Endothelial cell of umbilical vein (primary cell): ENCODE measurements at regions not wholly inside any gene's neighbourhood (a gene's known extent, or its start where the extent isn't known, plus 50 kb on each side); places are given as distances from the start of the nearest gene placed in this dataset.

Experiments
- BruUV-seq: library from RNA; stranded (reverse); fragments of 400-500 nt; replicated peaks from 2 replicates; lab custom pipeline; 2021; lab: Mats Ljungman, UMichigan
- CTCF ChIA-PET: fragments of 300-600, 350-600 bp; sonication (Branson Sonifier 250); formaldehyde crosslinking; loops from one replicate; lab custom pipeline; 2021; ENCODE audit warnings: antibody characterized with exemption, inconsistent platforms; lab: Charles Lee
- POLR2A ChIA-PET: fragments of 300-600, 350-600 bp; sonication (Branson Sonifier 250); formaldehyde crosslinking; loops from one replicate; lab custom pipeline; 2021; ENCODE audit warnings: antibody characterized with exemption, inconsistent platforms; lab: Charles Lee
- DNase-seq: peaks from one replicate; pipeline ENCODE4 v3.0.0-alpha.2; 2011; ENCODE audit warnings: low read depth, low spot score
- FAIRE-seq: peaks from 2 replicates; lab custom pipeline; 2011; peaks lifted over from hg19 to GRCh38; lab: Jason Lieb, UNC
- H2AFZ ChIP-seq: 2 replicates; pipeline ENCODE4 v1.6.0; 2012; ENCODE audit warnings: low read depth, low read length, control low read depth, inconsistent platforms
- H3K27ac ChIP-seq: 2 replicates; pipeline ENCODE4 v1.5.1; 2011; ENCODE audit warnings: low read depth, mild to moderate bottlenecking, control low read depth, low read length, moderate library complexity; ENCODE audit not compliant: insufficient read depth
- H3K27me3 ChIP-seq, 2 experiments: 2 replicates each; pipeline versions ENCODE4 v1.6.0 to v1.6.1; 2011; ENCODE audit warnings: low read length in 2 of 2, mixed read lengths in 1 of 2; ENCODE audit not compliant: control insufficient read depth in 2 of 2, insufficient read depth in 2 of 2
- H3K36me3 ChIP-seq, 2 experiments: 2 replicates in 1 of 2; 3 replicates in 1 of 2; pipeline ENCODE4 v1.5.1; 2011; ENCODE audit warnings: low read length in 2 of 2, mild to moderate bottlenecking in 1 of 2, moderate library complexity in 1 of 2; ENCODE audit not compliant: control insufficient read depth in 2 of 2, insufficient read depth in 2 of 2; ENCODE audit errors: extremely low read depth in 1 of 2
- H3K4me1 ChIP-seq: 3 replicates; pipeline ENCODE4 v1.5.1; 2011; ENCODE audit warnings: mild to moderate bottlenecking, low read length; ENCODE audit not compliant: control insufficient read depth, insufficient read depth; ENCODE audit errors: extremely low read depth
- H3K4me2 ChIP-seq: 2 replicates; pipeline ENCODE4 v1.6.1; 2011; ENCODE audit warnings: low read length, control low read depth, mixed read lengths; ENCODE audit not compliant: insufficient read depth
- H3K4me3 ChIP-seq, 3 experiments: fragments of 200-600 bp in 1 of 3; sonication (generic), shearing (Covaris generic) in 1 of 3; replicated peaks in 1 of 3; 2 replicates each; pipeline ENCODE4 v1.5.1; 2011 to 2016; ENCODE audit warnings: control low read depth in 3 of 3, low read length in 3 of 3, mild to moderate bottlenecking in 2 of 3, inconsistent platforms in 1 of 3, low read depth in 1 of 3, moderate library complexity in 1 of 3; ENCODE audit not compliant: insufficient read depth in 1 of 3
- H3K79me2 ChIP-seq: 2 replicates; pipeline ENCODE4 v1.6.0; 2012; ENCODE audit warnings: low read length, inconsistent platforms; ENCODE audit not compliant: control insufficient read depth, insufficient read depth
- H3K9ac ChIP-seq: replicated peaks from 2 replicates; pipeline ENCODE3; 2011; ENCODE audit warnings: low read length, control low read depth; ENCODE audit not compliant: insufficient read depth; ENCODE audit errors: extremely low read depth
- H3K9me1 ChIP-seq: replicated peaks from 3 replicates; pipeline ENCODE4 v1.6.0; 2011; ENCODE audit warnings: mild to moderate bottlenecking, low read length; ENCODE audit not compliant: control insufficient read depth, insufficient read depth; ENCODE audit errors: extremely low read depth
- H3K9me3 ChIP-seq: replicated peaks from 2 replicates; pipeline ENCODE4 v1.5.1; 2012; ENCODE audit warnings: low read length, inconsistent platforms; ENCODE audit not compliant: control insufficient read depth, insufficient read depth
- H4K20me1 ChIP-seq: replicated peaks from 2 replicates; pipeline ENCODE3; 2011; ENCODE audit warnings: mild to moderate bottlenecking, low read length; ENCODE audit not compliant: control insufficient read depth, insufficient read depth; ENCODE audit errors: extremely low read depth
- FOS ChIP-seq: IDR thresholded peaks from 2 replicates; pipeline ENCODE4 v1.6.1; 2011; ENCODE audit warnings: mild to moderate bottlenecking, low read length, moderate library complexity, borderline replicate concordance; ENCODE audit not compliant: insufficient read depth
- GATA2 ChIP-seq: IDR thresholded peaks from 2 replicates; pipeline ENCODE4 v1.7.0; 2011; ENCODE audit warnings: low read depth, mild to moderate bottlenecking, moderate library complexity, mixed read lengths, low read length; ENCODE audit not compliant: insufficient read length, insufficient read depth
- JUN ChIP-seq: IDR thresholded peaks from 2 replicates; pipeline ENCODE4 v1.6.1; 2011; ENCODE audit warnings: borderline replicate concordance, low read depth; ENCODE audit not compliant: insufficient read length, insufficient read depth
- dilution Hi-C: fragments of 300-500 bp; cut with MboI; formaldehyde crosslinking; loops from one replicate; pipeline ENCODE4 v1.15.0; 2019; ENCODE audit warnings: low sequenced_read_pairs; ENCODE audit not compliant: extremely low pct_ligation_motif_present
- intact Hi-C: fragments of 100-400 bp; cut with micrococcal nuclease; formaldehyde crosslinking; loops from one replicate; pipeline ENCODE4 v1.10.0; 2022

DNA sequence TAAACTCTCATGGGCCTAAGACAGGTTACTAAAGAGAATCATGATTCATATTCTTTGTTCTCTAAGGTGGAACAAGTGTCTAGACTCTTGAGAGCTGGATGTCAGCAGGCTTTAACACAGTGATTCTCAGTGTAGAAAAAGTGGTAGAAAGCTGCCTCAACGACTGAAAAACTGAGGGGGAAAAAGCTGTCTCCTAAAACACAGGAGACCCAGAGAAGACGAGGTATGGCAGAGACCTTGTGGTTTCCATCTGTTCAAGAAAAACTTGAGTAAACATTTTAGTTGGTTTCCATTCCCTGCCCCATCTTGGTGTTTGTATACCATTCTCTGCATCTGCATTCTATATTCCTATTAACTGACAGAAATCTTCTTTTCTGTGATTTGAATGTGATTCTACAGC lies 57.6 kb upstream of the MAP3K7 start:
- Histone ChIP-seq H4K20me1 (no peaks in the 10 kb centered on the region), H3K4me1 (no peaks in the 10 kb centered on the region), H3K27ac (no peak overlapping the region), H3K36me3 (no peaks in the 10 kb centered on the region), H3K79me2 (no peaks in the 10 kb centered on the region), H3K9ac (no peak overlapping the region), H2AFZ (no peak overlapping the region), H3K27me3 (no peaks in the 10 kb centered on the region), H3K9me3 (no peaks in the 10 kb centered on the region), H3K9me1 (no peaks in the 10 kb centered on the region), H3K4me3 (no peak overlapping the region), H3K4me2 (no peak overlapping the region)
- POLR2A ChIA-PET: no interaction called here
- DNase-seq: no peak
- CTCF ChIA-PET: interaction anchor here (0.7 kb wide), 1 partner anchor 13 kb away, joined by 3 read pairs; no protein-coding TSS in a partner anchor
- dilution Hi-C loops (no loop called here), intact Hi-C loops (no loop called here)
- BruUV-seq: no TSS peak
- TF ChIP-seq GATA2: no peak
- TF ChIP-seq JUN: no peak
- no peak for FAIRE-seq

GRCh38 chr6:90643381-90643780 lies 56.5 kb upstream of the MAP3K7 start:
- Histone ChIP-seq H3K79me2 (no peaks in the 10 kb centered on the region), H3K4me1 (no peaks in the 10 kb centered on the region), H3K9me3 (no peaks in the 10 kb centered on the region), H3K36me3 (no peaks in the 10 kb centered on the region), H3K4me2 (no peak overlapping the region), H2AFZ (no peak overlapping the region), H4K20me1 (no peaks in the 10 kb centered on the region), H3K27me3 (no peaks in the 10 kb centered on the region), H3K27ac (no peak overlapping the region), H3K4me3 (no peak overlapping the region), H3K9me1 (no peaks in the 10 kb centered on the region), H3K9ac (no peak overlapping the region)
- BruUV-seq: no TSS peak
- dilution Hi-C loops (no loop called here), intact Hi-C loops (no loop called here)
- TF ChIP-seq GATA2 (no peak), FOS (no peak)
- ChIA-PET CTCF (no interaction called here), POLR2A (no interaction called here)
- no peak for FAIRE-seq
- DNase-seq: no peak
